HG03175 (cell line): ENCODE measurements at regions not wholly inside any gene's neighbourhood (a gene's known extent, or its start where the extent isn't known, plus 50 kb on each side); places are given as distances from the start of the nearest gene placed in this dataset.
"Not testable (repeated sequence)": the region's sequence is repeated elsewhere in the genome, so short reads cannot be mapped to it uniquely, and the experiment has no call there.

Source experiments
- ATAC-seq: cut with Tn5 transposase; IDR thresholded peaks from one replicate; pipeline ENCODE4 v1.9.1; 2021; ENCODE audit warnings: mild to moderate bottlenecking, moderate library complexity; ENCODE audit not compliant: unreplicated experiment

GRCh38 chr2:88913280-88913679, 221.8 kb downstream of the RPIA start:
- ATAC-seq = no peak

GRCh38 chr2:88919087-88919738, 227.7 kb downstream of the RPIA start:
- no peak for ATAC-seq

GRCh38 chr2:88920399-88920798, 228.9 kb downstream of the RPIA start:
- not testable (repeated sequence) for ATAC-seq

- ATAC-seq = no peak
Measured at GRCh38 chr2:88924533-88924932, 233.1 kb downstream of the RPIA start.

GRCh38 chr2:88925770-88926462, 234.4 kb downstream of the RPIA start:
- ATAC-seq = no peak

GRCh38 chr2:88927128-88927527, 235.7 kb downstream of the RPIA start:
- no peak for ATAC-seq

GRCh38 chr2:88930659-88931058, 239.2 kb downstream of the RPIA start:
- ATAC-seq = no peak

- no peak for ATAC-seq
Measured at GRCh38 chr2:88932686-88933085, 241.2 kb downstream of the RPIA start.

- no peak for ATAC-seq
Measured at GRCh38 chr2:88933091-88933490, 241.6 kb downstream of the RPIA start.

- no peak for ATAC-seq
Measured at GRCh38 chr2:88933980-88934379, 242.5 kb downstream of the RPIA start.

GRCh38 chr2:88941178-88941577, 249.7 kb downstream of the RPIA start:
- not testable (repeated sequence) for ATAC-seq

- no peak for ATAC-seq
Measured at GRCh38 chr2:88942798-88943197, 251.3 kb downstream of the RPIA start.

- ATAC-seq = no peak
Measured at GRCh38 chr2:88949336-88949735, 257.9 kb downstream of the RPIA start.

GRCh38 chr2:88950010-88950409, 258.5 kb downstream of the RPIA start:
- ATAC-seq = no peak

GRCh38 chr2:88955607-88956006, 264.1 kb downstream of the RPIA start:
- ATAC-seq = no peak

GRCh38 chr2:88959480-88960204, 268.2 kb downstream of the RPIA start:
- no peak for ATAC-seq

- ATAC-seq = not testable (repeated sequence)
Measured at GRCh38 chr2:88961323-88961722, 269.9 kb downstream of the RPIA start.

GRCh38 chr2:88967844-88968243, 276.4 kb downstream of the RPIA start:
- ATAC-seq = no peak

GRCh38 chr2:88978011-88978410, 286.5 kb downstream of the RPIA start:
- not testable (repeated sequence) for ATAC-seq

- ATAC-seq = not testable (repeated sequence)
Measured at GRCh38 chr2:88978446-88978845, 287.0 kb downstream of the RPIA start.

- not testable (repeated sequence) for ATAC-seq
Measured at GRCh38 chr2:88984079-88984478, 292.6 kb downstream of the RPIA start.
